CD4-positive, alpha-beta T cell (primary cell): ENCODE measurements at regions not wholly inside any gene's neighbourhood (a gene's known extent, or its start where the extent isn't known, plus 50 kb on each side); places are given as distances from the start of the nearest gene placed in this dataset.

Experiments
- ATAC-seq: fragments of 200-7000 bp; cut with Tn5 transposase; one replicate; pipeline ENCODE4 v1.10.0; 2022; ENCODE audit warnings: mild to moderate bottlenecking; ENCODE audit not compliant: poor library complexity
- CTCF ChIA-PET: fragments of 350-600 bp; sonication (Branson Sonifier 250); formaldehyde crosslinking; loops from one replicate; lab custom pipeline; 2021; ENCODE audit warnings: antibody characterized with exemption, inconsistent platforms; lab: Charles Lee
- POLR2A ChIA-PET: fragments of 350-600 bp; sonication (Branson Sonifier 250); formaldehyde crosslinking; loops from one replicate; lab custom pipeline; 2021; ENCODE audit warnings: antibody characterized with exemption, inconsistent platforms; lab: Charles Lee
- DNase-seq, 14 experiments: peaks; one replicate each; pipeline ENCODE4 v3.0.0-alpha.2; 2013 to 2020; ENCODE audit warnings: mixed read lengths in 2 of 14
- H3K27ac ChIP-seq, 2 donors: one replicate each; pipeline versions ENCODE4 v1.5.1 to v1.7.0; 2013; ENCODE audit warnings: low read length in 2 of 2, low read depth in 1 of 2, mild to moderate bottlenecking in 1 of 2
- H3K27me3 ChIP-seq, 2 experiments: 1 replicate in 1 of 2; 2 replicates in 1 of 2; pipeline versions ENCODE4 v1.6.1 to v1.7.0; 2013; ENCODE audit warnings: low read length in 2 of 2, control low read depth in 1 of 2, mild to moderate bottlenecking in 1 of 2, moderate library complexity in 1 of 2; ENCODE audit not compliant: insufficient read depth in 2 of 2, control insufficient read depth in 1 of 2
- H3K36me3 ChIP-seq: one replicate; pipeline ENCODE4 v1.6.1; 2013; ENCODE audit warnings: low read length, control low read depth; ENCODE audit not compliant: insufficient read depth
- H3K4me1 ChIP-seq: one replicate; pipeline ENCODE4 v1.6.1; 2013; ENCODE audit warnings: low read length, control low read depth; ENCODE audit not compliant: insufficient read depth
- H3K4me3 ChIP-seq: one replicate; pipeline ENCODE4 v1.5.1; 2013; ENCODE audit warnings: mild to moderate bottlenecking, low read length, moderate library complexity
- H3K9me3 ChIP-seq, 2 experiments: 1 replicate in 1 of 2; 2 replicates in 1 of 2; pipeline versions ENCODE4 v1.6.1 to v1.7.0; 2013; ENCODE audit warnings: low read length in 2 of 2, mild to moderate bottlenecking in 2 of 2, control low read depth in 1 of 2, moderate library complexity in 1 of 2; ENCODE audit not compliant: control insufficient read depth in 1 of 2, insufficient read depth in 1 of 2
- H3K27ac Mint-ChIP-seq: one replicate; pipeline ENCODE4 v1.8.0; 2020; ENCODE audit warnings: mixed read lengths
- H3K27me3 Mint-ChIP-seq: one replicate; pipeline ENCODE4 v1.8.0; 2021; ENCODE audit warnings: mixed read lengths
- H3K36me3 Mint-ChIP-seq: one replicate; pipeline ENCODE4 v1.8.0; 2021; ENCODE audit warnings: low read depth, mixed read lengths
- H3K4me1 Mint-ChIP-seq: one replicate; pipeline ENCODE4 v1.8.0; 2021; ENCODE audit warnings: low read depth, mixed read lengths
- H3K4me3 Mint-ChIP-seq: one replicate; pipeline ENCODE4 v1.8.0; 2020; ENCODE audit warnings: mild to moderate bottlenecking, mixed read lengths
- H3K9me3 Mint-ChIP-seq: one replicate; pipeline ENCODE4 v1.8.0; 2020; ENCODE audit warnings: mixed read lengths
- intact Hi-C, 2 experiments: fragments of 100-400 bp; cut with DNase I in 1 of 2; cut with micrococcal nuclease in 1 of 2; formaldehyde crosslinking; loops; one replicate each; pipeline versions ENCODE4 v1.15.1 to v1.9.0; 2023 to 2025; cut with DNase I, micrococcal nuclease
- TF ChIP-seq, protein P1 (sequence below): fragments of 200-600 bp; IDR thresholded peaks from one replicate; pipeline ENCODE4 v1.8.0; 2022; ENCODE audit warnings: antibody characterized with exemption, mild to moderate bottlenecking

DNA sequence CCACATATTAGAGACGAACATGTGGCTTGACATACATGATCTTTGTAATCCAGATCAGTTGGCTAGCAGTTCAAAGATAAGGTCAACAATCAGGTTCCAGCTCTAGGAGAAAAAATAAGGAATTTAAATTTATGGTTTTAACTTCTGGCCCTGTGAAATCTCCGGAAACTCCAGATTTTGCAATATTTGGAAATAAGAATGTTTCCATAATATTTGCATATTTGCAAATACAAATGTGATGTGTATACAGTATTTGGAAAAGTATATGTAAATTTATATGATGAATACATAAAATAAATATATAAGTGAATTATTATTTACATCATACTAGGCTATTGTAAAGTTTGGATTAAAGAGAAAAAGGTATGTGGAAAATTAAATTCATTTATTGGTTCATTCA lies 97.1 kb downstream of the KCNJ2 start:
- Mint-ChIP-seq H3K4me3 (no peak overlapping the region), H3K27ac (no peak overlapping the region), H3K4me1 (no peaks in the 10 kb centered on the region), H3K9me3 (no peaks in the 10 kb centered on the region), H3K36me3 (no peaks in the 10 kb centered on the region), H3K27me3 (no peaks in the 10 kb centered on the region)
- H3K9me3 ChIP-seq, result no peaks in the 10 kb centered on the region
- intact Hi-C loops, result no loop called here
- H3K4me3 ChIP-seq, result no peak overlapping the region
- TF ChIP-seq, protein P1, sequence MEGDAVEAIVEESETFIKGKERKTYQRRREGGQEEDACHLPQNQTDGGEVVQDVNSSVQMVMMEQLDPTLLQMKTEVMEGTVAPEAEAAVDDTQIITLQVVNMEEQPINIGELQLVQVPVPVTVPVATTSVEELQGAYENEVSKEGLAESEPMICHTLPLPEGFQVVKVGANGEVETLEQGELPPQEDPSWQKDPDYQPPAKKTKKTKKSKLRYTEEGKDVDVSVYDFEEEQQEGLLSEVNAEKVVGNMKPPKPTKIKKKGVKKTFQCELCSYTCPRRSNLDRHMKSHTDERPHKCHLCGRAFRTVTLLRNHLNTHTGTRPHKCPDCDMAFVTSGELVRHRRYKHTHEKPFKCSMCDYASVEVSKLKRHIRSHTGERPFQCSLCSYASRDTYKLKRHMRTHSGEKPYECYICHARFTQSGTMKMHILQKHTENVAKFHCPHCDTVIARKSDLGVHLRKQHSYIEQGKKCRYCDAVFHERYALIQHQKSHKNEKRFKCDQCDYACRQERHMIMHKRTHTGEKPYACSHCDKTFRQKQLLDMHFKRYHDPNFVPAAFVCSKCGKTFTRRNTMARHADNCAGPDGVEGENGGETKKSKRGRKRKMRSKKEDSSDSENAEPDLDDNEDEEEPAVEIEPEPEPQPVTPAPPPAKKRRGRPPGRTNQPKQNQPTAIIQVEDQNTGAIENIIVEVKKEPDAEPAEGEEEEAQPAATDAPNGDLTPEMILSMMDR, result no peak
- DNase-seq (peak in 1 of 14 experiments; percentile 3), ATAC-seq (no peak)
- H3K27me3 ChIP-seq, result no peaks in the 10 kb centered on the region
- ChIA-PET CTCF (interaction anchor here (0.8 kb wide), 1 partner anchor 55 kb away, joined by 3 read pairs; no protein-coding TSS in a partner anchor), POLR2A (no interaction called here)
- no peak overlapping the region for H3K27ac ChIP-seq
- H3K4me1 ChIP-seq, result no peaks in the 10 kb centered on the region
- no peaks in the 10 kb centered on the region for H3K36me3 ChIP-seq

DNA sequence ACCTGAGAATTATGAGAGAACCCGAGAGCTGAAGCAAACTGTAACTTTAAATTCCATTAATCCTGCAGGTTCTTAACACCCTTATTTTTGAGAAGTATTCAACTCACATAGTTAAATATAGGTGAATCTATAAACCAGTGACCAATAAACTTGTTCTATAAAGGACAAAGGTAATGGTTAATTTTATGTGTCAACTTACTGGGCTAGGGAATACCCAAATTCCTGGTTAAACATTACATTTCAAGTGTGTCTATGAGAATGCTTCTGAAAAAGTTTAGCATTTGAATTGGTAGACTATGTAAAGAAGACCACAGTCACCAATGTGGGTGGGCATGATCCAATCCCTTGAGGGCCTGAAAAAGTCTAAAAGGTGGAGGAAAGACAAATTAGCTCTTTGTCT lies 99.1 kb downstream of the KCNJ2 start:
- H3K9me3 ChIP-seq, result no peaks in the 10 kb centered on the region
- Mint-ChIP-seq H3K27ac (no peak overlapping the region), H3K4me1 (no peaks in the 10 kb centered on the region), H3K4me3 (no peak overlapping the region), H3K27me3 (no peaks in the 10 kb centered on the region), H3K9me3 (no peaks in the 10 kb centered on the region), H3K36me3 (no peaks in the 10 kb centered on the region)
- TF ChIP-seq, protein P1, result no peak
- no peaks in the 10 kb centered on the region for H3K36me3 ChIP-seq
- no peaks in the 10 kb centered on the region for H3K4me1 ChIP-seq
- ChIA-PET POLR2A (no interaction called here), CTCF (no interaction called here)
- no peak overlapping the region for H3K4me3 ChIP-seq
- H3K27me3 ChIP-seq, result no peaks in the 10 kb centered on the region
- DNase-seq (no peak), ATAC-seq (no peak)
- intact Hi-C loops, result no loop called here
- H3K27ac ChIP-seq, result no peak overlapping the region

DNA sequence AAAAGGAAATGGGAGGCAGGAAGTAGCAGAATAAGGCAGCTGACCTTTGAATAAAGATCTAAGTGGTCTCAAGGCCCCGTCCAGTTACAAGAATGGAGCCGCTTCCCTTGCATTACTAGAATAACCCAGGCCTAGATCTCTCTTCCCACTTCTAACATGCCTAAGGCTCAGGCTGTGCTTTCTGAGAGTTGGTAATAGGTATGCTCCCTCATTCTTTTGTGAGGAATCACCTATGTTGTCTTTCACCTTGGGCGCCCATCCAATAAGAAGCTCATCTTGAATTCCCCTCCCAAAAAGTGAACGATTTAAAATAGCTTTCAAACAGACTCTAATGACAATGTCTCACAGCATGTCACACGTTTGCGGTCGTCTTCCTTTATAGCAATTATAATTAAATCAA lies 101.2 kb downstream of the KCNJ2 start:
- TF ChIP-seq, protein P1, result no peak
- H3K27me3 Mint-ChIP-seq, result no peaks in the 10 kb centered on the region
- no peaks in the 10 kb centered on the region for H3K27me3 ChIP-seq
- no peaks in the 10 kb centered on the region for H3K4me1 Mint-ChIP-seq
- ChIA-PET POLR2A (no interaction called here), CTCF (no interaction called here)
- no peaks in the 10 kb centered on the region for H3K36me3 ChIP-seq
- H3K4me3 ChIP-seq, result no peak overlapping the region
- no peaks in the 10 kb centered on the region for H3K9me3 Mint-ChIP-seq
- H3K27ac ChIP-seq, result no peak overlapping the region
- ATAC-seq (no peak), DNase-seq (no peak)
- no peak overlapping the region for H3K27ac Mint-ChIP-seq
- H3K4me1 ChIP-seq, result no peaks in the 10 kb centered on the region
- intact Hi-C loops, result no loop called here
- no peaks in the 10 kb centered on the region for H3K9me3 ChIP-seq
- no peak overlapping the region for H3K4me3 Mint-ChIP-seq
- H3K36me3 Mint-ChIP-seq, result no peaks in the 10 kb centered on the region
